KMS-11 (cell line): ENCODE measurements at regions not wholly inside any gene's neighbourhood (a gene's known extent, or its start where the extent isn't known, plus 50 kb on each side); places are given as distances from the start of the nearest gene placed in this dataset.

Experiments used
- H2AFZ ChIP-seq: fragments of 200-600 bp; sonication (generic); 2 replicates; pipeline ENCODE4 v1.6.1; 2016; ENCODE audit warnings: antibody characterized with exemption, mixed run types, low read depth
- H3K27ac ChIP-seq: fragments of 200-600 bp; sonication (generic); 2 replicates; pipeline ENCODE4 v1.6.1; 2016; ENCODE audit warnings: mild to moderate bottlenecking, mixed run types
- H3K27me3 ChIP-seq: fragments of 200-600 bp; sonication (generic); 2 replicates; pipeline ENCODE4 v1.6.1; 2017; ENCODE audit warnings: mild to moderate bottlenecking, low read depth, mixed run types, moderate library complexity; ENCODE audit not compliant: insufficient read depth
- H3K36me3 ChIP-seq: fragments of 200-600 bp; sonication (generic); 2 replicates; pipeline ENCODE4 v1.6.1; 2017; ENCODE audit warnings: mild to moderate bottlenecking, mixed run types; ENCODE audit not compliant: insufficient read depth
- H3K4me1 ChIP-seq: fragments of 200-600 bp; sonication (generic); 2 replicates; pipeline ENCODE4 v1.6.1; 2016; ENCODE audit warnings: mild to moderate bottlenecking, low read depth, mixed run types; ENCODE audit not compliant: poor library complexity, severe bottlenecking
- H3K4me2 ChIP-seq: fragments of 200-600 bp; sonication (generic); 2 replicates; pipeline ENCODE4 v1.7.0; 2016; ENCODE audit warnings: mild to moderate bottlenecking, mixed run types
- H3K4me3 ChIP-seq: fragments of 200-600 bp; sonication (generic); IDR thresholded peaks from 2 replicates; pipeline ENCODE4 v1.6.1; 2017; ENCODE audit warnings: low read depth, low read length, mixed read lengths; ENCODE audit not compliant: insufficient read depth
- H3K79me2 ChIP-seq: fragments of 200-600 bp; sonication (generic); 2 replicates; pipeline ENCODE4 v1.6.1; 2016; ENCODE audit warnings: low read depth, mixed run types; ENCODE audit not compliant: insufficient read depth
- H3K9ac ChIP-seq: fragments of 200-600 bp; sonication (generic); 2 replicates; pipeline ENCODE4 v1.6.1; 2016; ENCODE audit warnings: mild to moderate bottlenecking, mixed run types
- H4K20me1 ChIP-seq: fragments of 200-600 bp; sonication (generic); 2 replicates; pipeline ENCODE4 v1.6.1; 2016; ENCODE audit warnings: mild to moderate bottlenecking, mixed run types; ENCODE audit not compliant: insufficient read depth
- CTCF ChIP-seq: fragments of 200-600 bp; sonication (generic); conservative IDR thresholded peaks from 2 replicates; pipeline ENCODE4 v1.6.1; 2017; ENCODE audit warnings: low read depth, mild to moderate bottlenecking, antibody characterized with exemption, low read length, moderate library complexity, mixed read lengths

- no peak for TF ChIP-seq CTCF
- Histone ChIP-seq H3K9ac (no peak overlapping the region), H3K4me2 (no peak overlapping the region), H3K27me3 (no peaks in the 10 kb centered on the region), H3K4me1 (no peaks in the 10 kb centered on the region), H2AFZ (no peak overlapping the region), H3K36me3 (no peaks in the 10 kb centered on the region), H3K27ac (no peak overlapping the region), H3K79me2 (no peaks in the 10 kb centered on the region), H3K4me3 (no peak overlapping the region), H4K20me1 (no peaks in the 10 kb centered on the region)
Observed at GRCh38 chr6:84416043-84416657, 188.7 kb upstream of the CEP162 start.

- TF ChIP-seq CTCF, result no peak
- Histone ChIP-seq H3K79me2 (no peaks in the 10 kb centered on the region), H4K20me1 (no peaks in the 10 kb centered on the region), H3K9ac (no peak overlapping the region), H3K4me2 (no peak overlapping the region), H3K36me3 (no peaks in the 10 kb centered on the region), H3K4me1 (no peaks in the 10 kb centered on the region), H2AFZ (no peak overlapping the region), H3K27me3 (no peaks in the 10 kb centered on the region), H3K27ac (no peak overlapping the region), H3K4me3 (no peak overlapping the region)
Observed at GRCh38 chr6:84415517-84415916, 188.1 kb upstream of the CEP162 start.

- Histone ChIP-seq H3K9ac (no peak overlapping the region), H3K79me2 (no peaks in the 10 kb centered on the region), H3K4me2 (no peak overlapping the region), H3K36me3 (no peaks in the 10 kb centered on the region), H4K20me1 (no peaks in the 10 kb centered on the region), H3K4me1 (no peaks in the 10 kb centered on the region), H3K4me3 (no peak overlapping the region), H3K27ac (no peak overlapping the region), H3K27me3 (no peaks in the 10 kb centered on the region), H2AFZ (no peak overlapping the region)
- TF ChIP-seq CTCF, result no peak
Observed at GRCh38 chr6:84415068-84415467, 187.6 kb upstream of the CEP162 start.

GRCh38 chr6:84414531-84414930 lies 187.1 kb upstream of the CEP162 start:
- Histone ChIP-seq H3K4me1 (no peaks in the 10 kb centered on the region), H3K4me2 (no peak overlapping the region), H3K79me2 (no peaks in the 10 kb centered on the region), H2AFZ (no peak overlapping the region), H3K36me3 (no peaks in the 10 kb centered on the region), H4K20me1 (no peaks in the 10 kb centered on the region), H3K27ac (no peak overlapping the region), H3K4me3 (no peak overlapping the region), H3K9ac (no peak overlapping the region), H3K27me3 (no peaks in the 10 kb centered on the region)
- no peak for TF ChIP-seq CTCF
